HL-60 (cell line): ENCODE measurements at regions not wholly inside any gene's neighbourhood (a gene's known extent, or its start where the extent isn't known, plus 50 kb on each side); places are given as distances from the start of the nearest gene placed in this dataset.

Experiments
- DNase-seq, 2 experiments: peaks; one replicate each; pipeline ENCODE4 v3.0.0-alpha.2; 2010 to 2020; ENCODE audit warnings: low read depth in 1 of 2, low spot score in 1 of 2
- H3K27ac ChIP-seq: fragments of 250-450 bp; sonication (Bioruptor Pico); replicated peaks from 2 replicates; pipeline ENCODE4 v1.5.1; 2020; ENCODE audit warnings: mild to moderate bottlenecking, moderate library complexity
- H3K27me3 ChIP-seq: fragments of 250-450 bp; sonication (Bioruptor Pico); 2 replicates; pipeline ENCODE4 v1.5.1; 2021; ENCODE audit warnings: mild to moderate bottlenecking, moderate library complexity; ENCODE audit not compliant: insufficient read depth, poor library complexity, severe bottlenecking
- H3K4me3 ChIP-seq: replicated peaks from 2 replicates; pipeline ENCODE4 v1.5.1; 2011; ENCODE audit warnings: mild to moderate bottlenecking, control low read depth, low read length; ENCODE audit not compliant: insufficient read depth
- GABPA ChIP-seq: IDR thresholded peaks from 2 replicates; pipeline ENCODE4 v1.6.1; 2012; ENCODE audit warnings: low read depth
- POLR2AphosphoS5 ChIP-seq: IDR thresholded peaks from 2 replicates; pipeline ENCODE4 v1.6.1; 2012; ENCODE audit warnings: low read depth
- SPI1 ChIP-seq: IDR thresholded peaks from 2 replicates; pipeline ENCODE4 v1.6.1; 2012; ENCODE audit warnings: low read depth, mild to moderate bottlenecking, borderline replicate concordance
- TF ChIP-seq, protein P1 (sequence below): IDR thresholded peaks from 2 replicates; pipeline ENCODE4 v1.6.1; 2012; ENCODE audit warnings: low read depth; ENCODE audit not compliant: insufficient replicate concordance
- TF ChIP-seq, protein P2 (sequence below): IDR thresholded peaks from one replicate; pipeline ENCODE4 v1.5.1; 2011; ENCODE audit warnings: low read length, control low read depth, inconsistent platforms; ENCODE audit not compliant: insufficient read depth

DNA sequence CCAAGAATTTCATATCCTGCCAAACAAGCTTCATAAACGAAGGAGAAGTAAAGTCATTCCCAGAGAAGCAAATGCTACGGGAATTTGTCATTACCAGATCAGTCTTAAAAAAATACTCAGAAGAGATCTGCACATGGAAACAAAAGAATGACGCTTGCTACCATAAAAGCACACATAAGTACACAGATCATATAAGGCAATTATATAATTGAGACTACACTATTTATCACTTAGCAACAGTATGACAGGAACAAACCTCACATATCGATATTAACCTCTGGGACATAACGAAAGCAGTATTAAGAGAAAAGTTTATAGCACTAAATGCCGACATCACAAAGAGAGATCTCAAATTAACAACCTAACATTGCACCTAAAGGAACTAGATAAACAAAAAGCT, 67.6 kb upstream of the TMEM200A start:
- Histone ChIP-seq H3K4me3 (no peak overlapping the region), H3K27ac (no peak overlapping the region), H3K27me3 (peaks cover 2% of the 10 kb centered on the region)
- TF ChIP-seq, protein P1, sequence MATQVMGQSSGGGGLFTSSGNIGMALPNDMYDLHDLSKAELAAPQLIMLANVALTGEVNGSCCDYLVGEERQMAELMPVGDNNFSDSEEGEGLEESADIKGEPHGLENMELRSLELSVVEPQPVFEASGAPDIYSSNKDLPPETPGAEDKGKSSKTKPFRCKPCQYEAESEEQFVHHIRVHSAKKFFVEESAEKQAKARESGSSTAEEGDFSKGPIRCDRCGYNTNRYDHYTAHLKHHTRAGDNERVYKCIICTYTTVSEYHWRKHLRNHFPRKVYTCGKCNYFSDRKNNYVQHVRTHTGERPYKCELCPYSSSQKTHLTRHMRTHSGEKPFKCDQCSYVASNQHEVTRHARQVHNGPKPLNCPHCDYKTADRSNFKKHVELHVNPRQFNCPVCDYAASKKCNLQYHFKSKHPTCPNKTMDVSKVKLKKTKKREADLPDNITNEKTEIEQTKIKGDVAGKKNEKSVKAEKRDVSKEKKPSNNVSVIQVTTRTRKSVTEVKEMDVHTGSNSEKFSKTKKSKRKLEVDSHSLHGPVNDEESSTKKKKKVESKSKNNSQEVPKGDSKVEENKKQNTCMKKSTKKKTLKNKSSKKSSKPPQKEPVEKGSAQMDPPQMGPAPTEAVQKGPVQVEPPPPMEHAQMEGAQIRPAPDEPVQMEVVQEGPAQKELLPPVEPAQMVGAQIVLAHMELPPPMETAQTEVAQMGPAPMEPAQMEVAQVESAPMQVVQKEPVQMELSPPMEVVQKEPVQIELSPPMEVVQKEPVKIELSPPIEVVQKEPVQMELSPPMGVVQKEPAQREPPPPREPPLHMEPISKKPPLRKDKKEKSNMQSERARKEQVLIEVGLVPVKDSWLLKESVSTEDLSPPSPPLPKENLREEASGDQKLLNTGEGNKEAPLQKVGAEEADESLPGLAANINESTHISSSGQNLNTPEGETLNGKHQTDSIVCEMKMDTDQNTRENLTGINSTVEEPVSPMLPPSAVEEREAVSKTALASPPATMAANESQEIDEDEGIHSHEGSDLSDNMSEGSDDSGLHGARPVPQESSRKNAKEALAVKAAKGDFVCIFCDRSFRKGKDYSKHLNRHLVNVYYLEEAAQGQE: no peak
- no peak for TF ChIP-seq GABPA
- no peak for TF ChIP-seq SPI1
- TF ChIP-seq POLR2AphosphoS5: no peak
- TF ChIP-seq, protein P2, sequence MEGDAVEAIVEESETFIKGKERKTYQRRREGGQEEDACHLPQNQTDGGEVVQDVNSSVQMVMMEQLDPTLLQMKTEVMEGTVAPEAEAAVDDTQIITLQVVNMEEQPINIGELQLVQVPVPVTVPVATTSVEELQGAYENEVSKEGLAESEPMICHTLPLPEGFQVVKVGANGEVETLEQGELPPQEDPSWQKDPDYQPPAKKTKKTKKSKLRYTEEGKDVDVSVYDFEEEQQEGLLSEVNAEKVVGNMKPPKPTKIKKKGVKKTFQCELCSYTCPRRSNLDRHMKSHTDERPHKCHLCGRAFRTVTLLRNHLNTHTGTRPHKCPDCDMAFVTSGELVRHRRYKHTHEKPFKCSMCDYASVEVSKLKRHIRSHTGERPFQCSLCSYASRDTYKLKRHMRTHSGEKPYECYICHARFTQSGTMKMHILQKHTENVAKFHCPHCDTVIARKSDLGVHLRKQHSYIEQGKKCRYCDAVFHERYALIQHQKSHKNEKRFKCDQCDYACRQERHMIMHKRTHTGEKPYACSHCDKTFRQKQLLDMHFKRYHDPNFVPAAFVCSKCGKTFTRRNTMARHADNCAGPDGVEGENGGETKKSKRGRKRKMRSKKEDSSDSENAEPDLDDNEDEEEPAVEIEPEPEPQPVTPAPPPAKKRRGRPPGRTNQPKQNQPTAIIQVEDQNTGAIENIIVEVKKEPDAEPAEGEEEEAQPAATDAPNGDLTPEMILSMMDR: no peak
- no peak for DNase-seq

DNA sequence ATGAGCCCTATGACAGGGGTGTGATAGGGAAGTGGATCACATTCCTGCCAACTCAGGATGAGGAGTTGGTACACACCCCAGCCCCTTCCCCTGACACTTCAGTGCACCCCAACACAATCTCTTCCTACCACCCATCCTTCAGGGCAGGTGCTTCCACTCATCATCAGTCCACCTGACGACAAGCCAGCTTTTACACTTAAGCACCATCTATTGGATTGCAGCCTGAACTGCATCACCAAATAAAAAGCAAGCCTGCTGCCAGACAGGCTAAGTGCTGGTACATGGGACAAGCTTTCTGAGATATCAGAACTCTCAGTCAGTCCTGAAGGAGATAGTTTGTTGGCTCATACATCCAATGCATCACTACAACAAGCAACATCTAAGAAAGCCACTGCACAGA, 69.0 kb upstream of the TMEM200A start:
- Histone ChIP-seq H3K27ac (no peak overlapping the region), H3K4me3 (no peak overlapping the region), H3K27me3 (peaks cover 2% of the 10 kb centered on the region)
- no peak for TF ChIP-seq POLR2AphosphoS5
- TF ChIP-seq GABPA: no peak
- TF ChIP-seq, protein P1: no peak
- TF ChIP-seq, protein P2: no peak
- no peak for TF ChIP-seq SPI1
- DNase-seq: no peak

DNA sequence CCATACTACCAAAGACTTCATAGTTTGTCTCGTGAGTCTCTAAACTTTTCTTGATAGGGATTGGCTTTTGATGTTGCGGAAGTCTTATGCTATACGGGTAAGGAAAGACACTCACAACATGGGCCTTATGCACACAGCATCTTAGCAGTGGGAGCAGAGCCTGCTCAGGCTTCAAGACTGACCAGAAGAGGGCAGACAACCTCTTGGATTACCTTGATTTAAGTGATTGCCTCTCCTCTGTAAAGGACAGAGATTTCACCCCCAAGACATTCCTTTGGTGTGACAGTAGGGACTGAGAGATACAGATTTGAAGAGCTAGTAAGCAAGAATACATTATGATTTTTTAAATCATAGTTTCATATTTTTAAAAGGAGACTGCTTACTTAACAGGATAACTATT, 71.0 kb upstream of the SAMD3 start:
- DNase-seq: peak in 1 of 2 experiments; percentile 29
- no peak overlapping the region for H3K4me3 ChIP-seq
- no peaks in the 10 kb centered on the region for H3K27me3 ChIP-seq
- TF ChIP-seq, protein P2: peak; percentile 62
- no peak for TF ChIP-seq GABPA
- no peak for TF ChIP-seq POLR2AphosphoS5
- TF ChIP-seq, protein P1: no peak
- no peak for TF ChIP-seq SPI1
- no peak overlapping the region for H3K27ac ChIP-seq
